Testis (tissue), 2 donors: ENCODE measurements at regions not wholly inside any gene's neighbourhood (a gene's known extent, or its start where the extent isn't known, plus 50 kb on each side); places are given as distances from the start of the nearest gene placed in this dataset.

Experiments used
- DNase-seq: peaks from one replicate; pipeline ENCODE4 v3.0.0-alpha.2; 2019
- H3K27ac ChIP-seq, 2 donors: fragments of 200-600 bp; sonication (generic); one replicate each; pipeline ENCODE4 v1.5.1; 2019
- H3K27me3 ChIP-seq: fragments of 200-600 bp; sonication (generic); one replicate; pipeline ENCODE4 v1.5.1; 2019
- H3K36me3 ChIP-seq: fragments of 200-600 bp; sonication (generic); one replicate; pipeline ENCODE4 v1.5.1; 2017; ENCODE audit warnings: low read depth; ENCODE audit errors: missing control alignments
- H3K4me1 ChIP-seq: fragments of 200-600 bp; sonication (generic); one replicate; pipeline ENCODE4 v1.5.1; 2019
- H3K4me3 ChIP-seq, 2 donors: fragments of 200-600 bp; sonication (generic); one replicate each; pipeline ENCODE4 v1.5.1; 2017 to 2019
- H3K9me3 ChIP-seq: fragments of 200-600 bp; sonication (generic); one replicate; pipeline ENCODE4 v1.5.1; 2017
- CTCF ChIP-seq, 3 experiments: fragments of 450-650 bp in 2 of 3; fragments of 200-600 bp in 1 of 3; sonication (generic) in 1 of 3; IDR thresholded peaks; one replicate each; pipeline ENCODE4 v1.5.1; 2016 to 2019; ENCODE audit warnings: antibody characterized with exemption in 3 of 3, mild to moderate bottlenecking in 2 of 3, moderate library complexity in 1 of 3
- POLR2A ChIP-seq: fragments of 450-650 bp; IDR thresholded peaks from one replicate; pipeline ENCODE4 v1.6.1; 2017; ENCODE audit warnings: antibody characterized with exemption, mild to moderate bottlenecking, moderate library complexity
- WGBS, 2 donors: methylation state at CpG; one replicate each; pipeline ENCODE4 v1.1.5; 2018; 5-methylcytosine and 5-hydroxymethylcytosine counted together
- intact Hi-C: fragments of 100-400 bp; cut with DNase I; formaldehyde crosslinking; loops from one replicate; pipeline ENCODE4 v1.15.1; 2023; ENCODE audit warnings: low total_unique reads

GRCh38 chr14:83042858-83043257, 1509.2 kb upstream of the SEL1L start:
- TF ChIP-seq POLR2A (no peak), CTCF (IDR thresholded peaks at IDR 0.05) (no peak)
- DNase-seq: no peak
- H3K9me3 ChIP-seq: no peaks in the 10 kb centered on the region
- H3K4me3 ChIP-seq: no peak overlapping the region
- H3K27me3 ChIP-seq: no peaks in the 10 kb centered on the region
- WGBS, 2 donors: 85 to 87% methylated on average over 2 of the region's 2 CpGs
- H3K27ac ChIP-seq: no peak overlapping the region
- no peaks in the 10 kb centered on the region for H3K4me1 ChIP-seq
- H3K36me3 ChIP-seq: no peaks in the 10 kb centered on the region
- intact Hi-C loops: no loop called here

DNA sequence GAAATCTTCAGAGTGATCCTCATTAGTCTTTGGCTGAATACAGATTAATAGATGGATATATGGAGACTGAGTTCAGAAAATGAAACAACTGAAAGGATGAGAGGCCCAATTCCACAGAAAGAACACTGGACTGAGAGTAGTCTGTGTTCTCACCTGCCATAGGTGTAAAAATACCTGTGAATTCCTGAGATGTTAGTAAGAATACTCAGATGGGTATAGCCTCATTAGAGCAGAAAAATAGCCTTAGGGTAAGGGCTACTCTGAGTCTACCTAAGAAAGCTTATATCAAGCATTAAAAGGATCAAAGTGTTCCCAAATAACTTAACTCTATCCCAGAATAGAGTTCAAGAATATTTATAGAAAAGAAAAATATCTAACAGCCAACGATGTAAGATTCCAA, 1510.3 kb upstream of the SEL1L start:
- no peaks in the 10 kb centered on the region for H3K4me1 ChIP-seq
- intact Hi-C loops: no loop called here
- H3K4me3 ChIP-seq: no peak overlapping the region
- no peaks in the 10 kb centered on the region for H3K36me3 ChIP-seq
- DNase-seq: no peak
- WGBS, 2 donors: 54 to 64% methylated on average over 1 of the region's 1 CpG
- H3K27ac ChIP-seq: no peak overlapping the region
- no peaks in the 10 kb centered on the region for H3K9me3 ChIP-seq
- TF ChIP-seq CTCF (IDR thresholded peaks at IDR 0.05) (no peak), POLR2A (no peak)
- no peaks in the 10 kb centered on the region for H3K27me3 ChIP-seq

DNA sequence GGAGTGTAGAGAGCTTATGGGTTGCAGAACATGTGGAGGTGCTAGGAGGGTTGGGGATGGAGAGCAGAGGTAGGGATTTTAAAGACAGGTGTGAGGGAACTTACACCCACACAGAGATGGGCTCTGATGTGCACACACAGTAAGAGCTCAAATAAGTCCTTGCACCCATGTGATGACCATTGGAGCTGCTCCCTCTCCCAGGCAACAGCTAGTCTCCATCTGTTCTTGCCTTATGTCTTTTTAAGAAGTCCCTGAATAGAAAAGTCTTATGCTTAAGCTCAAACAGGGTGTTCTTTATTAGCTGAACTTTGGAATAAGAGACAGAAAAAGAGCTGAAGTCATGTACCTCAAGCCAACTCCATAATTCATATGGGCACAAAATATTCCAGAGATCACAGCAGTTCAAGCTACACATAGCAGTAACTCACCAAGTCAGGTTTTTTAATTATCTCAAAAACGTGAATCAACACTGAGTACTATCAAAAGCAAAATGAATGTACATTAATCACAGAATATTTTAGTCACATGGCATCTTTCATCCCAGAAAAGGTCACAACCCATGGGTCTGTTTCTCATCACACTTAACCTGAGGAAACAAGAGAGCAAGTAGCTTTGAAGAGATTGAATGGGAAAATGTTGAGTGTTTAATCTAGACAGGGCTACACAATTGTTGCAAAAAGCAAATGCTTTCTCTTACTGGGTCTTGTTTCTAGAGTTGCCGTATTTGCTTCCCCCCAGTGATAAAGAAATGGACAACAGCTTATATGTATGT, 1513.6 kb upstream of the SEL1L start:
- no peak for TF ChIP-seq CTCF (IDR thresholded peaks at IDR 0.05)
- TF ChIP-seq POLR2A: no peak
- 42% methylated on average over 2 of the region's 2 CpGs for WGBS, 2 donors
- no peaks in the 10 kb centered on the region for H3K27me3 ChIP-seq
- H3K36me3 ChIP-seq: no peaks in the 10 kb centered on the region
- intact Hi-C loops: no loop called here
- no peaks in the 10 kb centered on the region for H3K4me1 ChIP-seq
- no peak overlapping the region for H3K4me3 ChIP-seq
- H3K9me3 ChIP-seq: no peaks in the 10 kb centered on the region
- no peak for DNase-seq
- no peak overlapping the region for H3K27ac ChIP-seq

DNA sequence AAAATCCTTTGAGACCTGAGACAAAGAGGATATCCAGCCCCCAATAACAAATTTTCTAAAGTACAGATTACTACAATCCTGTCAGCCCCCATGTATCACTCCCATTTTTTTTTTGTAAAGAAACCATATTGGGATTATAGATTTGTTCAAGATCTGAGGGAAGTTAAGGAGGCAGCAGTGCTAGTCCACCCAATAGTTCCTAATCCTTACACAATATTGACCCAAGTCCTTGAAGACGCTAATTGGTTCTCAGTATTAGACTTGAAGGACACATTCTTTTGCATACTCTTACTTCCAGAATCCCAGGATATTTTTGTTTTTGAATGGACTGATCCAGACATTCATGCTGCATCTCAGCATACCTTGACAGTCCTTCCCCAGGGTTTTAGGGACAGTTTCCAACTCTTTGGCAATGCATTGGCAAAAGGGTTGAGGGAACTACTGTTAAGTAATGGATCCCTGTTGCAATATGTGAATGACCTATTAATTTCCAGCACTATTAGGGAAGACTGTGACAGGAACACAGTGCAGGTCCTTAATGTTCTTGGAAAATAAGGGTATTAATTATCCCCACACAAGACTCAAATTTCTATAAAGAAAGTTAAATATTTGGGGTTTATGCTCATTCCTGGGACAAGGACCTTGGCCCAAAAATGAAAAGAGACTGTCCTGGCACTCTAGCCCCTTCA, 1519.5 kb upstream of the SEL1L start:
- Histone ChIP-seq H3K36me3 (no peaks in the 10 kb centered on the region), H3K4me3 (no peak overlapping the region), H3K9me3 (no peaks in the 10 kb centered on the region), H3K27ac (no peak overlapping the region), H3K4me1 (no peaks in the 10 kb centered on the region), H3K27me3 (no peaks in the 10 kb centered on the region)
- no peak for TF ChIP-seq CTCF (IDR thresholded peaks at IDR 0.05)
- no peak for TF ChIP-seq POLR2A
- no peak for DNase-seq
- intact Hi-C loops: no loop called here
- WGBS, 2 donors: 93 to 94% methylated on average over 1 of the region's 1 CpG

DNA sequence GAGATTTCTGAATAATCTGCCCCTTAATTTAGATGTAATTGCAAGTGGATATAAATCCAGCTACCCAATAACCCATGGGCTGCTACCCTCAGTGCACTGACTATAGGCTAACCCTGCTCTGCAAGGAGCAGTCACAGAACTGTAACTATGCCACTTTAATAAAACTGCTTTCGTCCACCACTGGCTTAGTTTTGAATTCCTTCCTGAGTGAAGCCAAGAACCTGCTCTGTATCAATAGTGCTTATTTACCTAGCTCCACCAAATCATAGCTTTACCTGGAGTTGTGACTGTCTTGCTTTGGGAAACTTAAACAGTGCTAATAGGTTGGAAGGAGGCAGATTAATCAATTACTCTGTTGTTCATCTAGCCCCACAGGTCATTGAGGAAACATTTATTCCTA, 1524.4 kb upstream of the SEL1L start:
- DNase-seq: no peak
- H3K4me3 ChIP-seq: no peak overlapping the region
- intact Hi-C loops: no loop called here
- H3K36me3 ChIP-seq: no peaks in the 10 kb centered on the region
- no peaks in the 10 kb centered on the region for H3K4me1 ChIP-seq
- WGBS, 2 donors: 81 to 89% methylated on average over 1 of the region's 1 CpG
- no peaks in the 10 kb centered on the region for H3K9me3 ChIP-seq
- TF ChIP-seq POLR2A (no peak), CTCF (IDR thresholded peaks at IDR 0.05) (no peak)
- H3K27ac ChIP-seq: no peak overlapping the region
- H3K27me3 ChIP-seq: no peaks in the 10 kb centered on the region
